Endothelial cell of umbilical vein (primary cell): ENCODE measurements at regions not wholly inside any gene's neighbourhood (a gene's known extent, or its start where the extent isn't known, plus 50 kb on each side); places are given as distances from the start of the nearest gene placed in this dataset.

Experiments
- BruUV-seq: library from RNA; stranded (reverse); fragments of 400-500 nt; replicated peaks from 2 replicates; lab custom pipeline; 2021; lab: Mats Ljungman, UMichigan
- CTCF ChIA-PET: fragments of 300-600, 350-600 bp; sonication (Branson Sonifier 250); formaldehyde crosslinking; loops from one replicate; lab custom pipeline; 2021; ENCODE audit warnings: antibody characterized with exemption, inconsistent platforms; lab: Charles Lee
- POLR2A ChIA-PET: fragments of 300-600, 350-600 bp; sonication (Branson Sonifier 250); formaldehyde crosslinking; loops from one replicate; lab custom pipeline; 2021; ENCODE audit warnings: antibody characterized with exemption, inconsistent platforms; lab: Charles Lee
- DNase-seq: peaks from one replicate; pipeline ENCODE4 v3.0.0-alpha.2; 2011; ENCODE audit warnings: low read depth, low spot score
- FAIRE-seq: peaks from 2 replicates; lab custom pipeline; 2011; peaks lifted over from hg19 to GRCh38; lab: Jason Lieb, UNC
- H2AFZ ChIP-seq: 2 replicates; pipeline ENCODE4 v1.6.0; 2012; ENCODE audit warnings: low read depth, low read length, control low read depth, inconsistent platforms
- H3K27ac ChIP-seq: 2 replicates; pipeline ENCODE4 v1.5.1; 2011; ENCODE audit warnings: low read depth, mild to moderate bottlenecking, control low read depth, low read length, moderate library complexity; ENCODE audit not compliant: insufficient read depth
- H3K27me3 ChIP-seq, 2 experiments: 2 replicates each; pipeline versions ENCODE4 v1.6.0 to v1.6.1; 2011; ENCODE audit warnings: low read length in 2 of 2, mixed read lengths in 1 of 2; ENCODE audit not compliant: control insufficient read depth in 2 of 2, insufficient read depth in 2 of 2
- H3K36me3 ChIP-seq, 2 experiments: 2 replicates in 1 of 2; 3 replicates in 1 of 2; pipeline ENCODE4 v1.5.1; 2011; ENCODE audit warnings: low read length in 2 of 2, mild to moderate bottlenecking in 1 of 2, moderate library complexity in 1 of 2; ENCODE audit not compliant: control insufficient read depth in 2 of 2, insufficient read depth in 2 of 2; ENCODE audit errors: extremely low read depth in 1 of 2
- H3K4me1 ChIP-seq: 3 replicates; pipeline ENCODE4 v1.5.1; 2011; ENCODE audit warnings: mild to moderate bottlenecking, low read length; ENCODE audit not compliant: control insufficient read depth, insufficient read depth; ENCODE audit errors: extremely low read depth
- H3K4me2 ChIP-seq: 2 replicates; pipeline ENCODE4 v1.6.1; 2011; ENCODE audit warnings: low read length, control low read depth, mixed read lengths; ENCODE audit not compliant: insufficient read depth
- H3K4me3 ChIP-seq, 3 experiments: fragments of 200-600 bp in 1 of 3; sonication (generic), shearing (Covaris generic) in 1 of 3; replicated peaks in 1 of 3; 2 replicates each; pipeline ENCODE4 v1.5.1; 2011 to 2016; ENCODE audit warnings: control low read depth in 3 of 3, low read length in 3 of 3, mild to moderate bottlenecking in 2 of 3, inconsistent platforms in 1 of 3, low read depth in 1 of 3, moderate library complexity in 1 of 3; ENCODE audit not compliant: insufficient read depth in 1 of 3
- H3K79me2 ChIP-seq: 2 replicates; pipeline ENCODE4 v1.6.0; 2012; ENCODE audit warnings: low read length, inconsistent platforms; ENCODE audit not compliant: control insufficient read depth, insufficient read depth
- H3K9ac ChIP-seq: replicated peaks from 2 replicates; pipeline ENCODE3; 2011; ENCODE audit warnings: low read length, control low read depth; ENCODE audit not compliant: insufficient read depth; ENCODE audit errors: extremely low read depth
- H3K9me1 ChIP-seq: replicated peaks from 3 replicates; pipeline ENCODE4 v1.6.0; 2011; ENCODE audit warnings: mild to moderate bottlenecking, low read length; ENCODE audit not compliant: control insufficient read depth, insufficient read depth; ENCODE audit errors: extremely low read depth
- H3K9me3 ChIP-seq: replicated peaks from 2 replicates; pipeline ENCODE4 v1.5.1; 2012; ENCODE audit warnings: low read length, inconsistent platforms; ENCODE audit not compliant: control insufficient read depth, insufficient read depth
- H4K20me1 ChIP-seq: replicated peaks from 2 replicates; pipeline ENCODE3; 2011; ENCODE audit warnings: mild to moderate bottlenecking, low read length; ENCODE audit not compliant: control insufficient read depth, insufficient read depth; ENCODE audit errors: extremely low read depth
- CTCF ChIP-seq, 2 donors: IDR thresholded peaks; 1 replicate in 1 of 2; 2 replicates in 1 of 2; pipeline ENCODE4 v1.5.1; 2011; ENCODE audit warnings: low read length in 2 of 2, mild to moderate bottlenecking in 2 of 2, moderate library complexity in 2 of 2, control low read depth in 1 of 2, inconsistent platforms in 1 of 2, low read depth in 1 of 2; ENCODE audit not compliant: insufficient read depth in 1 of 2; ENCODE audit errors: extremely low read depth in 1 of 2
- EZH2 ChIP-seq: IDR thresholded peaks from 2 replicates; pipeline ENCODE4 v1.6.1; 2012; ENCODE audit warnings: borderline replicate concordance, low read depth, mild to moderate bottlenecking, moderate library complexity, low read length, inconsistent platforms; ENCODE audit not compliant: severe bottlenecking
- FOS ChIP-seq: IDR thresholded peaks from 2 replicates; pipeline ENCODE4 v1.6.1; 2011; ENCODE audit warnings: mild to moderate bottlenecking, low read length, moderate library complexity, borderline replicate concordance; ENCODE audit not compliant: insufficient read depth
- GATA2 ChIP-seq: IDR thresholded peaks from 2 replicates; pipeline ENCODE4 v1.7.0; 2011; ENCODE audit warnings: low read depth, mild to moderate bottlenecking, moderate library complexity, mixed read lengths, low read length; ENCODE audit not compliant: insufficient read length, insufficient read depth
- JUN ChIP-seq: IDR thresholded peaks from 2 replicates; pipeline ENCODE4 v1.6.1; 2011; ENCODE audit warnings: borderline replicate concordance, low read depth; ENCODE audit not compliant: insufficient read length, insufficient read depth
- MAX ChIP-seq: IDR thresholded peaks from 2 replicates; pipeline ENCODE4 v1.6.1; 2011; ENCODE audit not compliant: insufficient read depth, insufficient read length
- MYC ChIP-seq: IDR thresholded peaks from one replicate; pipeline ENCODE4 v1.6.1; 2011; ENCODE audit warnings: mild to moderate bottlenecking, low read depth, low read length
- POLR2A ChIP-seq: IDR thresholded peaks from 2 replicates; pipeline ENCODE4 v1.6.1; 2012; ENCODE audit warnings: low read depth, mild to moderate bottlenecking, control low read depth, low read length
- POLR2AphosphoS5 ChIP-seq: IDR thresholded peaks from 2 replicates; pipeline ENCODE4 v1.6.1; 2012; ENCODE audit warnings: low read depth, mild to moderate bottlenecking, control low read depth, low read length, moderate library complexity; ENCODE audit not compliant: insufficient read depth
- dilution Hi-C: fragments of 300-500 bp; cut with MboI; formaldehyde crosslinking; loops from one replicate; pipeline ENCODE4 v1.15.0; 2019; ENCODE audit warnings: low sequenced_read_pairs; ENCODE audit not compliant: extremely low pct_ligation_motif_present
- intact Hi-C: fragments of 100-400 bp; cut with micrococcal nuclease; formaldehyde crosslinking; loops from one replicate; pipeline ENCODE4 v1.10.0; 2022

DNA sequence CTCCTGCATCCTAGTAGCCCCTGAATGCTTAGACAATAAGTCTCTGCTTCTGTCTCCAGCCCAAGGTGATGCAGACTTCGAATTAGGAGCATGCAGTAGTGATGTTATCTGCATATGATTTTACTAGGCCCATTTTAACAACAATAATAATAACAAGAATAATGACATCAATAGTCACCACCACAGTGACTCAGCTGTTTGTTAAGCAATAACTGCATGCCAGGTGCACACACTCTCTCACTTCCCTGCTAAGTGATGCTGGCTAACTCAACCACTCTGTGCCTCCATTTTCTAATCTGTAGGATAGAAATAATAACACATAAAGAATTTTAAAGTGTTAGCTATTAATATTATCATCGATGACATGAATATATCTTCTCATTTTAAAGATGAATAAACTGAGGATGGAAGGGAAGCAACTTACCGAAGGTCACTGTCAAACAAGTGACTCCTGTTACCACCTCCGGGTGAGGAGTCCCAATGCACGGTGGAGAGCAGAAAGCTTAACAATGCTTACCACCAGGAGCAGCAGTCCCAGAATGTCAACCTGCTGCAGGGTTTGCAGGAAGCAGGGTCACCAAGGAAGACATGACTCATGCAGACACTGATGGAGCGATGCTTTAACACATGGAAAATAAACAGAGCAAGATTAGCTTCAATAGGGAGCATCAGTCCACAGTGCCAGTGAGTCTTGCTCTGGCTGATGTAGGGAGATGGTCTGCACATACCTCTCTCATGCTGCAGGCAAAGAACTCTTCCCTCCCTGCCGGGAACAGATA lies 290.2 kb downstream of the SPATA17 start:
- dilution Hi-C loops (no loop called here), intact Hi-C loops (no loop called here)
- DNase-seq: no peak
- BruUV-seq: no TSS peak
- Histone ChIP-seq H3K9me1 (no peaks in the 10 kb centered on the region), H4K20me1 (no peaks in the 10 kb centered on the region), H3K9me3 (no peaks in the 10 kb centered on the region), H2AFZ (no peak overlapping the region), H3K9ac (no peak overlapping the region), H3K4me3 (no peak overlapping the region), H3K79me2 (no peaks in the 10 kb centered on the region), H3K27me3 (no peaks in the 10 kb centered on the region), H3K4me2 (no peak overlapping the region), H3K4me1 (no peaks in the 10 kb centered on the region), H3K36me3 (no peaks in the 10 kb centered on the region), H3K27ac (no peak overlapping the region)
- ChIA-PET CTCF (no interaction called here), POLR2A (no interaction called here)
- FAIRE-seq: no peak
- no peak for TF ChIP-seq FOS
- no peak for TF ChIP-seq EZH2
- TF ChIP-seq POLR2A: no peak
- TF ChIP-seq CTCF (IDR thresholded peaks at IDR 0.05; ENCODE audit: extremely low read depth in 1 of 2, insufficient read depth in 1 of 2, low read depth in 1 of 2, low read length in 2 of 2): no peak
- no peak for TF ChIP-seq GATA2
- no peak for TF ChIP-seq MAX
- TF ChIP-seq MYC: no peak
- TF ChIP-seq POLR2AphosphoS5: no peak
- no peak for TF ChIP-seq JUN
